ENCODE measurements at regions not wholly inside any gene's neighbourhood (a gene's known extent, or its start where the extent isn't known, plus 50 kb on each side); places are given as distances from the start of the nearest gene placed in this dataset.

DNA sequence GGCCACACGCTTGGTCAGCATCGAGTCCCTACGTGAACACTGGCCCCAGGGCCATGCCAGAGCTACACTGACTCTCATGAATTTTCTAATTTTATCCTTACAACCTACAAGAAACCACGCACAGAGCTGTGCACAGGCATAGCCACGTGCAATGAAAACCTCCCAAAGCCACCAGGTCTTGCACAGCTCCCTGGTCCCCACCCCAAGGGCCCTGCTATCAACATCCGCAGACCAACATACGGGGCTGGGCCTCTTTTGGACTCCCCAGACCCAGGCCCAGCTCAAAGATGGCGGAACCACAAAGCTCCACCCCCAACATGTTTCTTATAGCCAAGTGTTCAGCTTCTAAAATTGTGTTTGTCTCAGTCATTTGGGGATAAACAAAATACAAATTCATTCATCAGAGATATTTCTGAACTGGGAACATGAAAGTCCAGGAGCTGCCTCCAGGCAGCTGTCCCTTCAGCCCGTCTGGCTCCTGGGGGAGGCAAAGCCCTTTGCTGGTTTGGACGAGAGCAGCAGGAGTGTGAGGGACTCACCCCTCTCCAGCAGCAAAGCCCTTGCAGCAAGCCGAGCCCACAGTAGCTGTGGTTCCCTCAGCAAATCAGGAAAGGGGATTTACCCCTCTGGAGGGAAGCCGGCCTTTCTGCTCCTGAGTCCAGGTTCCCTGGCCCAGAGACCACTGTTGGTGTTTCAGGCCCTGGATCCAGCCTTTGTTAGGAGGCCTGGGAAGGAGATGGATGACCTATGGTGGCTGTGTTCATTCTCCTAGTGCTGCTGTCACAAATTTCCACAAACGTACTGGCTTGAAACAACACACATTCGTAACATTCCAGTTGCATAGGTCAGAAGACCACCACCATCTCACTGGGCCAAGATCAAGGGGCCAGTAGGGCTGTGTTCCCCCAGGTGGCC is 75.1 kb downstream of the OAT start:
- no peaks in the 10 kb centered on the region for H3K36me3 ChIP-seq (ENCODE audit: control insufficient read depth in 4 of 4, insufficient read depth in 4 of 4, low read length in 4 of 4)
- H3K9ac ChIP-seq (ENCODE audit: insufficient read depth in 1 of 2, low read length in 2 of 2), result no peak overlapping the region
- no peaks in the 10 kb centered on the region for H3K27me3 ChIP-seq (ENCODE audit: control insufficient read depth in 3 of 3, insufficient read depth in 3 of 3, low read length in 2 of 3)
- no peak overlapping the region for H3K27ac ChIP-seq (ENCODE audit: low read depth in 1 of 2, low read length in 1 of 2)
- TF ChIP-seq, protein P1, sequence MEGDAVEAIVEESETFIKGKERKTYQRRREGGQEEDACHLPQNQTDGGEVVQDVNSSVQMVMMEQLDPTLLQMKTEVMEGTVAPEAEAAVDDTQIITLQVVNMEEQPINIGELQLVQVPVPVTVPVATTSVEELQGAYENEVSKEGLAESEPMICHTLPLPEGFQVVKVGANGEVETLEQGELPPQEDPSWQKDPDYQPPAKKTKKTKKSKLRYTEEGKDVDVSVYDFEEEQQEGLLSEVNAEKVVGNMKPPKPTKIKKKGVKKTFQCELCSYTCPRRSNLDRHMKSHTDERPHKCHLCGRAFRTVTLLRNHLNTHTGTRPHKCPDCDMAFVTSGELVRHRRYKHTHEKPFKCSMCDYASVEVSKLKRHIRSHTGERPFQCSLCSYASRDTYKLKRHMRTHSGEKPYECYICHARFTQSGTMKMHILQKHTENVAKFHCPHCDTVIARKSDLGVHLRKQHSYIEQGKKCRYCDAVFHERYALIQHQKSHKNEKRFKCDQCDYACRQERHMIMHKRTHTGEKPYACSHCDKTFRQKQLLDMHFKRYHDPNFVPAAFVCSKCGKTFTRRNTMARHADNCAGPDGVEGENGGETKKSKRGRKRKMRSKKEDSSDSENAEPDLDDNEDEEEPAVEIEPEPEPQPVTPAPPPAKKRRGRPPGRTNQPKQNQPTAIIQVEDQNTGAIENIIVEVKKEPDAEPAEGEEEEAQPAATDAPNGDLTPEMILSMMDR (IDR thresholded peaks at IDR 0.05; ENCODE audit: control extremely low read depth, extremely low read depth), result no peak
- H3K4me1 ChIP-seq (ENCODE audit: control insufficient read depth in 5 of 5, insufficient read depth in 5 of 5, low read length in 5 of 5), result peaks cover 0 to 23% (median 4%) of the 10 kb centered on the region in 5 donors
- no peak overlapping the region for H3K4me3 ChIP-seq
- no peak for DNase-seq
- ATAC-seq (ENCODE audit: insufficient read depth, low FRiP score), result no peak
- WGBS, 2 donors, result 91% methylated on average over 14 of the region's 14 CpGs
- H3K9me3 ChIP-seq (ENCODE audit: control insufficient read depth in 4 of 4, insufficient read depth in 3 of 4, low read length in 3 of 4), result no peaks in the 10 kb centered on the region

DNA sequence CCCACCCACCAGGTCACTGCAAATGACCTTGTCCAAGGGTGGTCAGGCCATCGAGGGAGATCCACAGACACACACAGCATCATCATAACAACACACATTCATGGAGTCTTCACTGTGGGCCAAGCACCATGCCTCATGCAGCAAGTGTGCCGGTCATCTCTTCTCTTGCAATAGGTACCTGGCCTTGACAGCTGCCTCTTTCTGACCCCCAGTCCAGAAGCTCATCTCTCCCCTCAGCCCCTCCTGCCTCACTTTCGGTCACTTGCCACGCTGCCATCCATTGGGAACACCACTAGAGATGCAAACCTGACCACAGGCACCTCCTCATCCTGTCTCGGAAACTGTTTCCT is 75.9 kb downstream of the OAT start:
- ATAC-seq (ENCODE audit: insufficient read depth, low FRiP score) (no peak), DNase-seq (no peak)
- H3K4me3 ChIP-seq, result no peak overlapping the region
- no peak overlapping the region for H3K27ac ChIP-seq (ENCODE audit: low read depth in 1 of 2, low read length in 1 of 2)
- TF ChIP-seq, protein P1 (IDR thresholded peaks at IDR 0.05; ENCODE audit: control extremely low read depth, extremely low read depth), result no peak
- no peak overlapping the region for H3K9ac ChIP-seq (ENCODE audit: insufficient read depth in 1 of 2, low read length in 2 of 2)
- peaks cover 0 to 3% (median 0%) of the 10 kb centered on the region in 4 donors for H3K9me3 ChIP-seq (ENCODE audit: control insufficient read depth in 4 of 4, insufficient read depth in 3 of 4, low read length in 3 of 4)
- peaks cover 0 to 23% (median 4%) of the 10 kb centered on the region in 5 donors for H3K4me1 ChIP-seq (ENCODE audit: control insufficient read depth in 5 of 5, insufficient read depth in 5 of 5, low read length in 5 of 5)
- H3K27me3 ChIP-seq (ENCODE audit: control insufficient read depth in 3 of 3, insufficient read depth in 3 of 3, low read length in 2 of 3), result no peaks in the 10 kb centered on the region
- WGBS, 2 donors, result 93 to 96% methylated on average over 5 of the region's 5 CpGs
- H3K36me3 ChIP-seq (ENCODE audit: control insufficient read depth in 4 of 4, insufficient read depth in 4 of 4, low read length in 4 of 4), result no peaks in the 10 kb centered on the region

DNA sequence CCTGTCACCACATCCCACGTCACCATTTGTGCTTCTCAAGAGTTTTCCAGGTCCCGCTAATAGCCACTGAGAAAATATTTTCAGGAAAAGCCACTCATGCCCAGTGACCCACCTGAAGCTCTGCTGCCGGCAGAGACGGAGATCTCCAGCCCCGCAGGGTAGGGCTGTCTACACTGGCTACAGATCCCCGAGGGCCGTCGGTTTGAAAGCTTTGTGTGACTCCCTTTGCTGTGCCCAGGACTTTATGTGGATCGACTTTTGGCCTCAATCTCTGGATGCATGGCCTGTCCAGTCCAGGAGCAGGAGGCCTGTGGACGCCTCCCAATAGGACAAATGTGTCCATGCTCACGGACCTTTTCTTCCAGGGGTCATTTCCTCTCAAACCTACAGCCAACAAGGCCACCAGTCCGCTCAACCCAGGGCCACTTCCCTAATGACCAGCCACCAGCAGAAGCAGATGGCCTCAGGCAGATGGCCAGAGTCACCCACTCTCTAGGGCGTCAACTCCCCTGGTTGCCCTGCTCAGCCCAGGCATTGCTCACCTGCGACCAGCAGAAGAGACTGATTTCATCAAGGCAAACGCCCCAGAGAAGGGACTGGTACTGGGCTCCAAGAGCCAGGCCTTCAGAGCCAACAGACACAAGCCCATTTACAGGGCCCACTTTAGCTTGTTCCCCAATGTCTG is 76.4 kb downstream of the OAT start:
- H3K9ac ChIP-seq (ENCODE audit: insufficient read depth in 1 of 2, low read length in 2 of 2), result no peak overlapping the region
- no peaks in the 10 kb centered on the region for H3K36me3 ChIP-seq (ENCODE audit: control insufficient read depth in 4 of 4, insufficient read depth in 4 of 4, low read length in 4 of 4)
- H3K4me3 ChIP-seq, result no peak overlapping the region
- ATAC-seq (ENCODE audit: insufficient read depth, low FRiP score) (no peak), DNase-seq (no peak)
- TF ChIP-seq, protein P1 (IDR thresholded peaks at IDR 0.05; ENCODE audit: control extremely low read depth, extremely low read depth), result no peak
- H3K9me3 ChIP-seq (ENCODE audit: control insufficient read depth in 4 of 4, insufficient read depth in 3 of 4, low read length in 3 of 4), result peaks cover 0 to 3% (median 0%) of the 10 kb centered on the region in 4 donors
- no peak overlapping the region for H3K27ac ChIP-seq (ENCODE audit: low read depth in 1 of 2, low read length in 1 of 2)
- H3K4me1 ChIP-seq (ENCODE audit: control insufficient read depth in 5 of 5, insufficient read depth in 5 of 5, low read length in 5 of 5), result peaks cover 0 to 23% (median 4%) of the 10 kb centered on the region in 5 donors
- no peaks in the 10 kb centered on the region for H3K27me3 ChIP-seq (ENCODE audit: control insufficient read depth in 3 of 3, insufficient read depth in 3 of 3, low read length in 2 of 3)
- 92 to 94% methylated on average over 15 of the region's 15 CpGs for WGBS, 2 donors

All from lung (tissue), 11 donors.